A204.1 (cell line): ENCODE measurements at regions not wholly inside any gene's neighbourhood (a gene's known extent, or its start where the extent isn't known, plus 50 kb on each side); places are given as distances from the start of the nearest gene placed in this dataset.
"Not testable (repeated sequence)": the region's sequence is repeated elsewhere in the genome, so short reads cannot be mapped to it uniquely, and the experiment has no call there.

Experiments
- FAIRE-seq: peaks from 2 replicates; lab custom pipeline; 2012; peaks lifted over from hg19 to GRCh38; lab: Jason Lieb, UNC

DNA sequence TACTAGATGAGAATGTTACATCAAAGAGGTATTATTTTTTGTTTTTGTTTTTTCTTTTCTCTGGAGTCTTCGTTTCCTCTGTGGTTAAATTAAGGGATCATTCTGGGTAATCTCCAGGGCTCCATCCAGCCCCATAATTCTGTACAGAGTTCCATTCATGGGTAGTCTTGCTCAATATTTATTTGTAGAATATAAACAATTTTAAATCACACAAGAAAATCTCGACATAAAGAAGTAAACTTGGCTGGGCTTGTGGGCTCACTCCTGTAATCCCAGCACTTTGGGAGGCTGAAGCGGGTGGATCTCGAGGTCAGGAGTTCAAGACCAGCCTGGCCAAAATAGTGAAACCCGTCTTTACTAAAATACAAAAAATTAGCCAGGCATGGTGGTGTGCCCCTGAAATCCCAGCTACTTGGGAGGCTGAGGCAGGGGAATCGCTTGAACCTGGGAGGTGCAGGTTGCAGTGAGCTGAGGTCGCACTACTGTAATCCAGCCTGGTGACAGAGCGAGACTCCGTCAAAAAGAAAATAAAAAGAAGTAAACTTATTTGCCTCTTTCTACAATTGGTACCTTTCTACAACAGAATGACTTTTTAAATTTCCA lies 166.8 kb upstream of the TGFBR2 start:
- FAIRE-seq: no peak

DNA sequence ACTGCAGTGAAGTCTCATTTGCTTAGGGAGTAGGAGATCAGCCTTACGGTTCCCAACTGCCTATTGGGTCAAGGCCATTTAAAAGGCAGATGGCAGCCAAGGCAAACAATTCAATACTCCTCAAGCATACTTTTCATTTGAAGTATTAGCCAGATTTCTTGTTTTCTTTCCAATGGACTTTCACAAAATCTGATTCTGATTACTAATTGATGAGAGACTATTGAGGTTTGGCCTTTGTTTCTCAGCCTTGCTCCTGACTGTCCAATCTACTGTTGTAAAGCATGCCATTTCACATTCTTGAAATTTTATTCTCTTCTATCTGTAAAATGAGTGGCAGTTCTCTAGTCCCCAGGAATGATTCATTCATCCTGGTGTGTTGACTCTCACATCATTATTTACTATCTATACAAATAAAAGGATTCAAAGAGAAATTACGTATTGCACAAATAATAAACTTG lies 166.2 kb upstream of the TGFBR2 start:
- FAIRE-seq: no peak

DNA sequence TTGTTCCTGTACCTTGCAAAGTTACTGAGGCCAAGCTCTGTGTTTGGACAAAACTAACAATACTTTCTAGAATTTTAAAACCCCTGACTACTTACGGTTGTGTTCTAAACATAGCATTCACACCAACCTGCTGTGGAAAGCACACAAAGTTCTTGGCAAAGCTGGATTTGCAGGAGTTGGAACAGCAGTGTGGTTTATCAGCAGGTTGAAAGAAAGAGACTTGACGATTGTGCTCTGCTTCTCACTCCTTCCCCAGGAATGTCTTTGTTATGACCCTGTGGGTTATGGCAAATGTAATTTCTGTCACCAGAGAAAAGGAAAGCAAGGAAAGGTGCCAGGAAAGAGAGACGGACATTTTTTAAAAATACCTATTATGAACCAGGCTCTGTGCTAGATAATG lies 165.5 kb upstream of the TGFBR2 start:
- FAIRE-seq: no peak

DNA sequence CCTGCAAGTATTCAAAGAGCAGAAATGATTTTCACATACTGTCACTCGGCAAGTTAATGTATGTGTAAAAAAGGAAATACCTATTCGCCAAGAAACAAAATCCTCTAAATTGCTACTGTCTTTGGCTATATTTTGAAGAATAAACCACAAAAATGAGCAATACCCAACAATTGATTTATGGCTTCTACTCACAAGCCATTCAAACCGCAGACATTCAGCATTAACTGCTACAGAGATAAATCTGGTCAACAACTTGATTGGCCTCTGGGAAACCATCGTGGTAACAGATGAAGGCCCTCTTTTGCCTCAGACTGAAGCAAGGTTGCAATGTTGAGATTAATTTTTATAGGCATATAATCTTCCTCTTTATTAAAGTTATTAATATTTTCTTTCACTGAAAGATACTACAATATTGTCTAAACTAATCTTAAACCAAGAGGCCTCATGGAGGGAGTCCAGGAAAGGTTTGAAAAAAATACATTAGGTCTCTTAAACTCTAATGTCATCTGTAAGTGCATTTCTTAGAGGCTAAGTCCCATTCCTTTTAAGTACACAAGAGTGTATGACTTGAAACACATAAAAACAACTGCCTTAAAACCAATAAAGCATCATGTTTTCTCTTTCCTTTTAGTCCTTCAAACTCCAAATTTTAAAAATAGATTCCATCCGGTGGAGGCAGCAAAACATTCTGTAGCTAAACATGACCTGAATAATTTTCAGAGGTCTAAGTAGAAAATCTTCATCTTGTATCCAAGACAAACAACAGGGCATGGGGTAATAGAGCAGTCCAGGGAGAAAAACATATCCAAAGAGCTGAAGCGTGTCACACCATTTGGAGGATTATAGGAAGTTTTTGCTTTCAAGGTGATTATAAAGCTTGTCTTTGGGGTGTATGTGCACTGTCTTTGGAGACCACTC lies 162.4 kb upstream of the TGFBR2 start:
- FAIRE-seq: no peak

DNA sequence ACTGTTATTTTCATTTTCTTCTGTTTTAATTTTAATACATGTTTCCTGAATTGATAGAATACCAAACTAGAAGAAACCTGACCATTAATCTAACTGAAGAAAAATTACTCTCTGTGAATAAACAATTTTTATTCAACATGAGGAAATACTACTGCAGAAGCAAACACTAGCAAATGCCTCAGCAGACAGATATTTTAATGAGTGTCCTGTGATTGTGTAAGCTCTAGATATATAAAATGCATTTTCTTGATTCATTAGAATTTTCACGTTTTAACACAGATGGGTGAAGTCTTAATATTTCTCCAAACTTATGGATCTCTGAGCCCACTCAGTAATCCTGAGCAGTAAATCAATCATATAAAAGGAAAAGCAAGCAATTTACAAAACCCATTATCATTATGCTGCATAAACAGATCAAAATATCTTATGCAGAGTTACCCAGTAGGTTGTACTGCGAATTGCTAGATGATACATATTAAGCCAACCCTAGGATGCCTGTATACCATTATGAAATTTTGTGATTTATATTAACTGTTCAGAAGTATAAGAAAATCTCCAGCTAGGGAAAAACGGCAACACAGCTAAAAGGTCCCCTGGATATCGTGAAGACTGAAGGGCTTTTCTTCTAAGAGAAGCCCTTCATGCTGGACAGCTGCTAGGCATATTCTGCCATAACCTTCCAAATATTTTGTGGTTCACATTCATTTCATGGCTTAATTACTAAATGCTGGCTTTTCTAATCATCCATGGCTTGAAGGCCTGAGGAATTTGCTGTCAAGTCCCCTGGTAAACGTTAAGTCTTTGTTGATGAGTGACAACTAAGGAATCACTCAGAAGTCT lies 157.7 kb upstream of the TGFBR2 start:
- FAIRE-seq: no peak

DNA sequence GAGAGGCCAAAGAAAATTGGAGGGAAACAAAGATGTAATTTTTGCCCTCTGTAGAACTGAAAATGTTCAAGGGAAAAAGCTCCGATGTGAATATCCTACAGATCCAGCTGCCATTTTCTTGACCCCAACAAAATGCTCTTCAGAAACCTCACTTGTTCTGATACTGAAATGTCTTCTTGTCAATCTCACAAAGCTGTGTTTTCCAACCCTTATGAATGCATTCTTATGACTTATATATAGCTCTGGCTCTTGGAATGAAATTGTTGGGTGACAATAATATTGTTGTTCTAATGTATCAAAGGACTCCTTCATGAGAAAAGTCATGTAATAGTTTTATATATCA lies 157.1 kb upstream of the TGFBR2 start:
- FAIRE-seq: no peak

DNA sequence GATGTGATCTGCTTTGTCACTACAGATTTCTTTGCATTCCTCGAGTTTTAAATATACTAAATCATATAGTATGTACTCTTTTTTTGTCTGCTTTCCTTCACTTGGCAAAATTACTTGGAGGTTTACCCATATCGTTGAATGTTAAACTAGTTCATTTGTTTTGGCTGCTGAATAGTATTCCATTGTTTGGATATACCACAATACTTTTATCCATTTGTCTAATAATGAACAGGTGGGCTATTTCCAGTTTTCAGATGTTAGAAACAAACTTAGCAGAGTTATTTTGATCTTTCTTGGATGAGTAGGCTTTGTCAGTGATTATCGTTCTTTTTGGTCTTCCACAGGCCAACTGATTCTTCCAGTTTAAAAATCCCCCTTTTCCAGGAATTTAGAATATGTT lies 154.0 kb upstream of the TGFBR2 start:
- FAIRE-seq: no peak

DNA sequence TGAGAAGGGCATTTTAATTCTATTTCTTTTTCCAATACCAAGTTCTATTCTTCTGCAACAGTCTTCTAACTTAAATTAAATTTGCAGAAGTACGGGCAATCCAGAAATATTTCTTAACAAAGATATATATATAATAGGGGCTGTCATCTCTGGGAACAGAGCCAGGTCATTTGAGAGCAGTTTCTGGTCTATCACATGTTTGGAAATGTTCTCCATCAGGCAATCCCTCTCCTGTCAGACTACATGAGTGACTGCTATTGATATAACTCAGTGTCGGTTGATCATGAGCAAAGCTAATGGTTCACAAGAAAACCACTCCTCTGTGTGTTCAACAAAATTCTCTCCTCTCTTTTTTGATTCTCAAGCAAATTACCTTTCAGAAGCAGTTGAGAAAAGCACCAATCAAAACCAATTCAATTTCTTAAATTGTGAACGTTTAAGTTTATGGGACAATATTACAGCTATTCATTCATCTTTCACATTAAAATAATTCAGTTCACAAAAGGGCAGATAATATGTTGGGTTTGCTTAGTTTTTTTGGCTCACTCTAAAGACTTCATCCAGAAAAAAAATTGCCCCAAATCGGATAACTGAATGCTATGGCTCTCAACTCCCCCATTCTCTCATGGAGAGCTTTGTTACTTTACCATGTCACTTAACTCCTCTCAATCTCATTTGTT lies 152.9 kb upstream of the TGFBR2 start:
- FAIRE-seq: no peak

DNA sequence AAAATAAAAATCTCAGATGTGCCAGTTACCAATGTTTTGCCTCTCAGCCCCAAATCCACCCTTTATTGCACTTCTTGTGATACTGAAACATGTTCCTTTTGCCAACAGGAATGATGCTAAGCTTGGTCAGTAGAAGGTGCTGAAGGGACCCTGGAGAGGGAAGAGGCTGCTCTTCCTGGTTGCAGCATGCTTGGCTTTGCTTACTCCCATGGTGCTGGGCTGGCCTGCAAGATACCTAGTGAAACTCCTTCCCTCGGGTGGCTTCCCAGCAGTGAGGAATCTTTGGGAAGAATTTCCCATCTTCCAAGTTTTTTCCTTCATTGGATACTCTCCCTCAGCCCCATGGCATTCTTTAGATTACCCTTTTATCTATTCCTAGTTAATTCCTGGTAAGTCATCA lies 151.8 kb upstream of the TGFBR2 start:
- no peak for FAIRE-seq

DNA sequence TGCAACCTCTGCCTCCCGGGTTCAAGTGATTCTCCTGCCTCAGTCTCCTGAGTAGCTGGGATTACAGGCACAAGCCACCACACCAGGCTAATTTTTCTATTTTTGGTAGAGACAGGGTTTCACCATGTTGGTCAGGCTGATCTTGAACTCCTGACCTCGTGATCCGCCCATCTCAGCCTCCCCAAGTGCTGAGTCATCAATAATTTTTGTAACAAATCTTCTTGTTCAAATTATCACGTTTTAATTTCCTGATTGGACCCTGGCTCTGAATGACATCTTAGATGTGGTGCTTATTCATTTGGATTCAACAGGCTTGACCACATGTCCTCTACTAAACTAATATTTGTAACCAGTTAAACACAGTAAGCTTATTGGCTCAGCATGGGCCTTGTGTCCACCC lies 151.3 kb upstream of the TGFBR2 start:
- not testable (repeated sequence) for FAIRE-seq

DNA sequence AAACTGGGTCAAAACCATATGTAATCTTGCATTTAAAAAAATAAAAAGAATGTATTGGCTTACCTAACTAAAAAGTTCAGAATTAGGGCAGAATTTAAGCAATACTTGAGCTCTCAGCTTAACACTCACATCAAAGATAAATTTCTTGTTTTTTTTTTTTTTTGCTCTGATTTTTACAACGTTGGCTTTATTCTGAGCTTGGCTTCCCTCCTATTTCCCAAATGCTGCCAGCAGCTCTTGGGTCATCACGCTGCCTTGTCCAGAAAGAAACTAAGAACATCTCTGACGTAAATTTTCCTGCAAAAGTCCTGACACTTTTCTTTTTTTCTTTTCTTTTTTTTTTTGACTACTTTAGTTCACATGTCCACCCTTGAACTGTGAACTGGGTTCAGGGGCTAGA lies 150.6 kb upstream of the TGFBR2 start:
- no peak for FAIRE-seq

DNA sequence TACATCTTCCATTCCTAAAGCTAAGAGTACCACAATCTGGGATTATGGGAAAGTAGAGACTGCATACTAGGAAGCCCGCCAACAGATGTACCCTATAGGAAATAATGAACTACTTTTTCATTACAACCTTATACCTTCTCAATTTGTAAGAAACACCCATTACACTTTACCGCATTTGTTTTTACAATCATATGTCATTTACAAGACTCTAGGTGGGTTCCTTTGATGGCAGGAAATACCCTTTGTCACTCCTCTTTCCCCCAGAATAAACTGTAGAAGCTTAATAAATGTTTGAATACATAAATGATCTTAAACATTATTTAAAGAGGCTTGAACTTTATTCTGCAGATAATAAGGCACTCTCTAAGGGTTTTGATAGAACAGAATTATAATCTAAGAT lies 150.1 kb upstream of the TGFBR2 start:
- FAIRE-seq: no peak

DNA sequence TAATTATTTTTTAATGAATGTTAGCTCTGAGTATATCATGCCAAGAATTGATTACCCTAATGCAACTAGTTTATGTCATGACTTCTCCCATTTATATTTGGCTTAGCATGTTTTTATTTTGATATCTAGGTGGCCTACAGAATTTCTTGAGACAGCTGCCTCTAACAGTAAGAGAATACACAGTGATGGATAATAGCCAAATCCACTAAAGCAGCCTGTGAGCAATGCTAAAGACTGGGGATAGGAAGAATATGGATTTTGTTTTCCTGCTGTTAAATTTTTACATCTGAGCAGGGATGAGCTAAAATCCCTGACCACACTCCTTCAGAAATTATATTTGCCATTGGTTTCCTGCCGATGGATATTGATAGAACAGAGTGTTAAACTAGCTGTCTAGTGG lies 149.3 kb upstream of the TGFBR2 start:
- no peak for FAIRE-seq

DNA sequence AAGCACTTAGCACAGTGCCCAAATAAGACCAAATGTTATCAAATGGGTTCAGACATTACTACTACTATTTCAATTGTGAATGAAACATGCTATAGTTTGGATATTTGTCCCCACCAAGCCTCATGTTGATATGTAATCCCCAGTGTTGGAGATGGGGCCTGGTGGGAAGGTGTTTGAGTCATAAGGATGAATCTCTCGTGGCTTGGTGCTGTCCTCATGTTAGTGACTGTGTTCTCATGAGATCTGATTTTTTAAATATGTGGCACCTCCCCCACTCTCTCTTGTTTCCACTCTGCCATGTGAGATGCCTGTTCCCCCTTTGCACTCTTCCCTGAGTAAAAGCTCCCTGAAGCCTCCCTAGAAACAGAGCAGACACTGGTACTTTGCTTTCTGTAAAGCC lies 148.7 kb upstream of the TGFBR2 start:
- FAIRE-seq: no peak

DNA sequence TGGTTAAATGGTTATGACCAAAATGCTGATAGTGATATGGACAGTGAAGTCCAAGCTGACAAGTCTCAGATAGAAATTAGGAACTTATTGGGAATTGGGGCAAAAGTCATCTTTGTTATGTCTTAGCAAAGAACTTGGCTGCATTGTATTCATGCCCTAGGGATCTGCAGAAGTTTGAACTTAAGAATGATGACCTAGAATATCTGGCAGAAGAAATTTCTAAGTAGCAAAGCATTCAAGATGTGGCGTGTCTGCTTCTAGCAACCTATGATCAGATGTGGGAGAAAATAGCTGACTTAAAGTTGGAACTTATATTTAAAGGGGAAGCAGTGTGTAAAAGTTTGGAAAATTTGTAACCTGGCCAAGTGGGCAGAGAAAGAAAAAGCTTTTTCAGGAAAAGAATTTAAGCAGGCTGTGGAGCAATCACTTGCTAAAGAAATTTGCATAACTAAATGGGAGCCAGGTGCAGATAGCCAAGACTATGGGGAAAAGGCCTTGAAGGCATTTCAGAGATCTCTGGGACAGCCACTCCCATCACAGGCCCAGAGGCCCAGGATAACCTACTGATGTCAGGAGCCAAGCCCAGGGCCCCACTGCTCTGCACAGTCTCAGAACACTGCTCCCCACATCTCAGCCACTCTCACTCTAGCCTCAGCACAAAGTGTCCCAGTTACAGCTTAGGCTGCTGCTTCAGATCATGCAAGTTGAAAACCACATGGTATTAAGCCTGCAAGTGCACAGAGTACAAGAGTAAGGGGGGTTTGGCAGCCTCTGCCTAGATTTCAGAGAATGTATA lies 147.8 kb upstream of the TGFBR2 start:
- FAIRE-seq: no peak

DNA sequence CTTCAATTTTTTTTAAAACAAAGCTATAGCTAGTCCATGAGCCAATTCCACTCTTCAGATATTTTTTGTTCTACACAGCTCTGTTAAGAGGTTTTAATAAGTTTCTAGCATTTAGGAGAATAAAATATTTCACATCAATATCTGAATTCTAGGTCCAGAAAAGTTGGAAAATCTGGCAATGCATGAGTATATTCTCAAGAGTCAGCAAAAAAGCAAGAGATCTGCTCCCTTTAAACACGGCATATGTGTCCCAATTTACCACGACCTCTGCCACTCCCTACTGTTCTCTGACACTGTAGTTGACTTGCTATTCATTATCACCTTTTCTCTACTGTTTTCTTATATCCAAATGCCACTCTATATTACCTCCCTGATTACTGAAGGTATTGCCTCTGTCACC lies 145.1 kb upstream of the TGFBR2 start:
- FAIRE-seq: no peak

DNA sequence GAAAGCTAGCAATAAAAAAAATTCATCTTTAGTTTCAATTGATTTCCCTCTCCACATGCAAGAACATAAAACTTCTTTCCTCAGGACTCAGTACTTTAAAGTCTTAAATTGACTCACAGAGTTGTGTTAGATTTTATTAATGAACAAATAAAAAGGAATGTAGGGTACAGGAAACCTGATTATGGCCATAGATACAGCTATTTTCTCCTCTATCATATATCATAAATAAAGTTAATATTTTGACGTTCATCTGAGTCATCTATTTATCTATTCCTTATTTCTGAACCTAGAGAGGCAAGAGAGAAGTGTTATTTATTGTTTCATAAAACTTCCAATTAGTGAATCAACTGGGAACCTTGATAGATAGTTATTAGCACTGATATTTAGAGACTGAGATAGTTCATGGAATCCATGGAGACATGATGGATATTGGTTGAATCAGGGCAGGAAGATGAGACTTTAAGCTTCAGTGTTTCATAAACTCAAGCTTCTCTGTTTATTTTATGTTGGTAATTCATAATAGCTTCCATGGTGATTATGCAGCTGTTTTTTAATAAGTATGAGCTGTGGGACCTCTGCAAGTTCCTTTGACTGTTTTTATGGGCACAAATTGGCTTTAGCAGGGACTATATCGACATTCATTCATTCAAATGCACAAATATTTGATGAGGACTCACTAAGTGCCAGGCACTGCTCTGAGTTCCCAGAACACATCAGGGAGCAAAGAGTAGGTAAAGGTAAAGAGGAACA lies 143.5 kb upstream of the TGFBR2 start:
- FAIRE-seq: no peak

DNA sequence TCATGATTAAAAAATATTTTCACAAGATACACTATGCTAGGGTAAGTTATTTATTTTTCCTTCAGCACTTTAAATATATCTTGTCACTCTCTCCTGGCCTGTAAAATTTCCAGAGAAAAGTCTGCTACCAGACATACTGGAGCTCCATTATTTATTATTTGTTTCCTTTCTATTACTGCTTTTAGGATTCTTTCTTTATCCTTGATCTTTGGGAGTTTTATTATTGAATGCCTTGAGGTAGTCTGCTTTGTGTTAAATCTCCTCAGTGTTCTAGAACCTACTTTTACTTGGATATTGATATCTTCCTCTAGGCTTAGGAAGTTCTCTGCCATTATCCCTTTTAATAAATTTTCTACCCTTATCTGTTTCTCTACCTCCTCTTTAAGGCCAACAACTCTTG lies 142.0 kb upstream of the TGFBR2 start:
- FAIRE-seq: no peak

DNA sequence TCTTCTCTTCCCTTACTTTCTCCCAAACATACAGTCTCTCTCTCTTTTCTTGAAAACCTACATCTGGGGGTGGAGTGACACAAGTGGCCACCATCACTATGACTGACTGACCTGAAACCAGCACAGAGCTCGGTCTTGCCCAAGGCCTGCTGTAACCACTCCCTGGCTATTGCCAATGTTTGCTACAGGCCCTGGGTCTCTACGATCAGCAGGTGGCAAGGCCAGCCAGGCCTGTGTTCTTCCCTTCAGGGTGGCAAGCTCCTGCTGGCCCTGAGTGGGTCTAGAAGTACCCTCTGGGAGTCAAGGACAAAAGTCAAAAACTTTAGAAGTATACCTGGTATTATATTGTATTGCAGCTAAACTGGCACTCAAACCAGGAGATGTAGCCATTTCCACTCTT lies 140.9 kb upstream of the TGFBR2 start:
- no peak for FAIRE-seq

DNA sequence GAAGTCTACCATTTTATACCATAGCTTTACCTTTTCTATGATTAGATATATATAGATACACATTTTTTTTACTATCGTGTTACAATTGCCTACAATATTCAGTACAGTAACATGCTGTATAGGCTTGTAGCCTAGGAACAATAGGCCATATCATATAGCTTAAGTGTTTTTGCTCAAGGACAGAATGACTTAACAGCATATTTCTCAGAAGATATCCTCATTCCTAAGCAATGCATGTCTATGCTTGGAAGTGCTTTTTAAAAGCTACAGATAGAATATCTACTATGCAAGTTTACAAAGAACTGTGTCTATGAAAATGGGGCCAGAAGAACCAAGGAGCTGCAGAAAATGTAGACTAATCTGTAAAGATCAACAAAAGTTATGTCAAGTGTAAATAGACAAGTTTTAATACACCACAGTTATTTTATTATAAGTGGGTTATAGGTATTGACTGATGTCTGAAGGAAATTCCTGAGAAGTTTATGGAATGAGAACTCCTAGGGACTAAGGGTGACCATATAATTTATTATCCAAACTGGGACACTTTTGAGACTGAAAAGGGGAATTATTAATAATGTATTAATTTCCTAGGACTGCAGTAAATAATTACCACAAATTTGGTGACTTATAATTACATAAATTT lies 138.7 kb upstream of the TGFBR2 start:
- FAIRE-seq: no peak
